NCI-H345 (cell line): ENCODE measurements at regions not wholly inside any gene's neighbourhood (a gene's known extent, or its start where the extent isn't known, plus 50 kb on each side); places are given as distances from the start of the nearest gene placed in this dataset.

ENCODE experiments used
- DNase-seq: peaks from one replicate; lab custom pipeline; 2025; lab: John Stamatoyannopoulos, UW

GRCh38 chr13:34816245-34816884, 125.7 kb upstream of the NBEA start:
- no peak for DNase-seq

GRCh38 chr13:34816908-34817665, 125.0 kb upstream of the NBEA start:
- DNase-seq: no peak

- DNase-seq: no peak
Observed at GRCh38 chr13:34822650-34823049, 119.4 kb upstream of the NBEA start.

- no peak for DNase-seq
Observed at GRCh38 chr13:34826432-34826831, 115.6 kb upstream of the NBEA start.

- DNase-seq: no peak
Observed at GRCh38 chr13:34833562-34834182, 108.4 kb upstream of the NBEA start.

GRCh38 chr13:34842466-34842865, 99.6 kb upstream of the NBEA start:
- no peak for DNase-seq

GRCh38 chr13:34847766-34848165, 94.3 kb upstream of the NBEA start:
- DNase-seq: no peak

- DNase-seq: no peak
Observed at GRCh38 chr13:34849406-34849805, 92.7 kb upstream of the NBEA start.

- DNase-seq: no peak
Observed at GRCh38 chr13:34853161-34853560, 88.9 kb upstream of the NBEA start.

GRCh38 chr13:34857558-34858325, 84.3 kb upstream of the NBEA start:
- no peak for DNase-seq

GRCh38 chr13:34862311-34862710, 79.8 kb upstream of the NBEA start:
- no peak for DNase-seq

GRCh38 chr13:34862716-34863115, 79.4 kb upstream of the NBEA start:
- DNase-seq: no peak

GRCh38 chr13:34863360-34864135, 78.5 kb upstream of the NBEA start:
- DNase-seq: no peak

- no peak for DNase-seq
Observed at GRCh38 chr13:34864671-34865070, 77.4 kb upstream of the NBEA start.

GRCh38 chr13:34867590-34867989, 74.5 kb upstream of the NBEA start:
- no peak for DNase-seq

- DNase-seq: peak; percentile 19
Observed at GRCh38 chr13:34868733-34869132, 73.3 kb upstream of the NBEA start.

GRCh38 chr13:34869696-34870095, 72.4 kb upstream of the NBEA start:
- peak; percentile 65 for DNase-seq

GRCh38 chr13:34878329-34878728, 63.7 kb upstream of the NBEA start:
- no peak for DNase-seq

GRCh38 chr13:34879851-34880250, 62.2 kb upstream of the NBEA start:
- no peak for DNase-seq

- DNase-seq: no peak
Observed at GRCh38 chr13:34881494-34881893, 60.6 kb upstream of the NBEA start.

- no peak for DNase-seq
Observed at GRCh38 chr13:34883396-34883795, 58.7 kb upstream of the NBEA start.

- no peak for DNase-seq
Observed at GRCh38 chr13:34884366-34884765, 57.7 kb upstream of the NBEA start.
